Right atrium auricular region (tissue), 2 donors: ENCODE measurements at regions not wholly inside any gene's neighbourhood (a gene's known extent, or its start where the extent isn't known, plus 50 kb on each side); places are given as distances from the start of the nearest gene placed in this dataset.
"Not testable (repeated sequence)": the region's sequence is repeated elsewhere in the genome, so short reads cannot be mapped to it uniquely, and the experiment has no call there.

Source experiments
- DNase-seq: peaks from one replicate; pipeline ENCODE4 v3.0.0-alpha.2; 2019; ENCODE audit warnings: low spot score
- H3K27ac ChIP-seq, 2 donors: fragments of 200-600 bp; sonication (generic); 1 replicate in 1 of 2; 2 replicates in 1 of 2; pipeline ENCODE4 v1.5.1; 2016 to 2019
- H3K27me3 ChIP-seq, 2 donors: fragments of 200-600 bp; sonication (generic); one replicate each; pipeline versions ENCODE4 v1.5.1 to v1.6.0; 2017 to 2019
- H3K36me3 ChIP-seq: fragments of 200-600 bp; sonication (generic); one replicate; pipeline ENCODE4 v1.5.1; 2016
- H3K4me1 ChIP-seq, 2 donors: fragments of 200-600 bp; sonication (generic); one replicate each; pipeline versions ENCODE4 v1.5.1 to v1.6.0; 2017 to 2019
- H3K4me3 ChIP-seq, 2 donors: fragments of 200-600 bp; sonication (generic); 1 replicate in 1 of 2; 2 replicates in 1 of 2; pipeline ENCODE4 v1.5.1; 2017 to 2019; ENCODE audit warnings: mild to moderate bottlenecking in 1 of 2, moderate library complexity in 1 of 2
- H3K9me3 ChIP-seq, 2 donors: fragments of 200-600 bp; sonication (generic); one replicate each; pipeline ENCODE4 v1.5.1; 2019
- TF ChIP-seq, protein P1 (sequence below), 2 donors: fragments of 200-600 bp; sonication (generic); IDR thresholded peaks; one replicate each; pipeline ENCODE4 v1.5.1; 2019; ENCODE audit warnings: antibody characterized with exemption in 2 of 2

DNA sequence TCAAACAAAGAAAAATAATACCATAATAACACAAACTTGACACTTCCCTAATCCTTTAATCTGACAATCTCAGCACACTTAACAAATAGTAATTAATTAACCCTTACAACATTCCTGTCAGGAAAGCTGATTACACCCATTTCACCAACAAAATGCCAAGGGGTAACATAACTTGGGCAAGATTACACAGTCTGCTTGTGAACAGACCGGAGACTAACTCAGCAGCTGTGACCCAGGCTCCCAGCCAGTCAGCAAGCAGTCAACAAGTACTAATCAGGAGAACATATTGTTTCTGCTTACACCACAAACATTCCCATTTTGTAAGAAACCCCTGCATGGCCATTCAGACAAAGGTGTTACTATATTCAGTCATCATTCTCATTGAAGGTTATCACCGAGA is 592.5 kb upstream of the FLRT2 start:
- Histone ChIP-seq H3K27ac (no peak overlapping the region), H3K36me3 (no peaks in the 10 kb centered on the region), H3K9me3 (no peaks in the 10 kb centered on the region), H3K4me3 (no peak overlapping the region), H3K27me3 (no peaks in the 10 kb centered on the region), H3K4me1 (no peaks in the 10 kb centered on the region)
- DNase-seq, result no peak
- TF ChIP-seq, protein P1, sequence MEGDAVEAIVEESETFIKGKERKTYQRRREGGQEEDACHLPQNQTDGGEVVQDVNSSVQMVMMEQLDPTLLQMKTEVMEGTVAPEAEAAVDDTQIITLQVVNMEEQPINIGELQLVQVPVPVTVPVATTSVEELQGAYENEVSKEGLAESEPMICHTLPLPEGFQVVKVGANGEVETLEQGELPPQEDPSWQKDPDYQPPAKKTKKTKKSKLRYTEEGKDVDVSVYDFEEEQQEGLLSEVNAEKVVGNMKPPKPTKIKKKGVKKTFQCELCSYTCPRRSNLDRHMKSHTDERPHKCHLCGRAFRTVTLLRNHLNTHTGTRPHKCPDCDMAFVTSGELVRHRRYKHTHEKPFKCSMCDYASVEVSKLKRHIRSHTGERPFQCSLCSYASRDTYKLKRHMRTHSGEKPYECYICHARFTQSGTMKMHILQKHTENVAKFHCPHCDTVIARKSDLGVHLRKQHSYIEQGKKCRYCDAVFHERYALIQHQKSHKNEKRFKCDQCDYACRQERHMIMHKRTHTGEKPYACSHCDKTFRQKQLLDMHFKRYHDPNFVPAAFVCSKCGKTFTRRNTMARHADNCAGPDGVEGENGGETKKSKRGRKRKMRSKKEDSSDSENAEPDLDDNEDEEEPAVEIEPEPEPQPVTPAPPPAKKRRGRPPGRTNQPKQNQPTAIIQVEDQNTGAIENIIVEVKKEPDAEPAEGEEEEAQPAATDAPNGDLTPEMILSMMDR (IDR thresholded peaks at IDR 0.05), result no peak

GRCh38 chr14:84944901-84945300 is 585.0 kb upstream of the FLRT2 start:
- not testable (repeated sequence) for H3K27me3 ChIP-seq, H3K36me3 ChIP-seq, DNase-seq, H3K27ac ChIP-seq, H3K4me1 ChIP-seq, H3K9me3 ChIP-seq, H3K4me3 ChIP-seq

DNA sequence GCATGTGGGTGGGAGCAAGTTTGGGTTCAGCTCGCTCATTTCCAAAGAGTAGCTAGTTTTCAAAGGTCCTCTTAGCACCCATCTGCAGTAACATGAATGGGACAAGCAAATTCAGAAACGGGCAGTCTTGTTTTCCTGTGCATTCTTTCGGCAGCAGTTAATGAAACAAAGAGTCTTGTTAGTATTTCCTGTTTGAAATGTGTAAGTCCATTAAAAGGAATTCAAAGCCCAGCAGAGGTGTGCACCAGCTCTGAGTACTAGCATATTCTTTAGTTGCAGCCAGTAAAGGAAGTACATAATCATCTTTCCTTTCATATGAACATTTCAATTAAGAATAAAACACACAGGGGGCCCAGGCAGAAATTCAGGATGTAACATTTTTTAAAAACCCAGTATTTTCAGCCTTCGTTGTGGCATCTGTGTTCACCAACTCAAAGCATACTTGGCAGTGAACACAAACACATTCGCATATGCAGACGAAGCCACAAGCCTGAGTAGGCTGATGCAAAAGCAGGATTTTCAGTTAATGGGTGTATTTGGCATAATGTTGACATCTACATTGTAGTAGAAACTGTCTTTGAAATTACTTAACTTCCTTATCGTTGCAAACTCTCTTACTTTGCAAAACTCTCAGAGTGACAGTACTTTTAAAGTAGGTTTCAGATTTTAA is 570.0 kb upstream of the FLRT2 start:
- no peaks in the 10 kb centered on the region for H3K9me3 ChIP-seq
- H3K4me1 ChIP-seq, result no peaks in the 10 kb centered on the region
- no peak overlapping the region for H3K27ac ChIP-seq
- H3K27me3 ChIP-seq, result no peaks in the 10 kb centered on the region
- DNase-seq, result no peak
- TF ChIP-seq, protein P1 (IDR thresholded peaks at IDR 0.05), result no peak
- H3K4me3 ChIP-seq, result no peak overlapping the region
- H3K36me3 ChIP-seq, result no peaks in the 10 kb centered on the region

DNA sequence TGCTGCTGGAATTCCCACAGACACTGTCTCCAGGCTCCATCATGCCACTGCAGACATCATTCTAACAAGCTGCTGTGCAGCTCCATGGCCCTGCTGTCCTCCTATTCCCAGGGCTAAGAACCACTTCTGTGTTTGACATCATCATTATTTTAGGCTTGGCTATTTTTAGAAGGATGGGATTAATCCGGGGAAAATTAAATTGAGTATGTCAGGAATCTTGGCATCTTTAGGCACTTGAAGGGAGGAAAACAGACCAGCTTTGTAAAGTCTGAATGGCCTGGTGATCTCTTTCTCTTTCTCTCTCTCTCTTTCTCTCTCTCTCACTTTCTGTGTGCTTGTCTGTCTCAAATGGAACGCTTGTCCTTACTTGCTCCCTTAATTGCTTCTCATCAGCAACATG is 568.3 kb upstream of the FLRT2 start:
- Histone ChIP-seq H3K27ac (peak overlapping the region in 1 of 2 donors; percentile 58), H3K9me3 (no peaks in the 10 kb centered on the region), H3K4me1 (no peaks in the 10 kb centered on the region), H3K27me3 (no peaks in the 10 kb centered on the region), H3K36me3 (no peaks in the 10 kb centered on the region), H3K4me3 (no peak overlapping the region)
- DNase-seq, result no peak
- TF ChIP-seq, protein P1 (IDR thresholded peaks at IDR 0.05), result no peak

- TF ChIP-seq, protein P1 (IDR thresholded peaks at IDR 0.05), result no peak
- no peak overlapping the region for H3K4me3 ChIP-seq
- no peak overlapping the region for H3K27ac ChIP-seq
- H3K9me3 ChIP-seq, result no peaks in the 10 kb centered on the region
- no peaks in the 10 kb centered on the region for H3K36me3 ChIP-seq
- no peaks in the 10 kb centered on the region for H3K27me3 ChIP-seq
- no peaks in the 10 kb centered on the region for H3K4me1 ChIP-seq
- DNase-seq, result no peak
These were observed 566.4 kb upstream of the FLRT2 start for GRCh38 chr14:84963518-84963917.

GRCh38 chr14:84965279-84965678 is 564.7 kb upstream of the FLRT2 start:
- Histone ChIP-seq H3K27me3 (no peaks in the 10 kb centered on the region), H3K4me3 (no peak overlapping the region), H3K27ac (no peak overlapping the region), H3K36me3 (no peaks in the 10 kb centered on the region), H3K9me3 (no peaks in the 10 kb centered on the region), H3K4me1 (no peaks in the 10 kb centered on the region)
- DNase-seq, result no peak
- TF ChIP-seq, protein P1 (IDR thresholded peaks at IDR 0.05), result no peak
